ENCODE measurements at regions not wholly inside any gene's neighbourhood (a gene's known extent, or its start where the extent isn't known, plus 50 kb on each side); places are given as distances from the start of the nearest gene placed in this dataset.

GRCh38 chr2:221924576-221924975 is 352.5 kb upstream of the EPHA4 start (continued):
- TF ChIP-seq, protein P1, sequence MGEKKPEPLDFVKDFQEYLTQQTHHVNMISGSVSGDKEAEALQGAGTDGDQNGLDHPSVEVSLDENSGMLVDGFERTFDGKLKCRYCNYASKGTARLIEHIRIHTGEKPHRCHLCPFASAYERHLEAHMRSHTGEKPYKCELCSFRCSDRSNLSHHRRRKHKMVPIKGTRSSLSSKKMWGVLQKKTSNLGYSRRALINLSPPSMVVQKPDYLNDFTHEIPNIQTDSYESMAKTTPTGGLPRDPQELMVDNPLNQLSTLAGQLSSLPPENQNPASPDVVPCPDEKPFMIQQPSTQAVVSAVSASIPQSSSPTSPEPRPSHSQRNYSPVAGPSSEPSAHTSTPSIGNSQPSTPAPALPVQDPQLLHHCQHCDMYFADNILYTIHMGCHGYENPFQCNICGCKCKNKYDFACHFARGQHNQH (CRISPR knock-in tag; IDR thresholded peaks at IDR 0.05): no peak
- TF ChIP-seq ZNF749 (CRISPR knock-in tag; IDR thresholded peaks at IDR 0.05; ENCODE audit: borderline replicate concordance) (no peak), MXD1 (CRISPR knock-in tag; IDR thresholded peaks at IDR 0.05) (no peak), ZNF569 (CRISPR knock-in tag; IDR thresholded peaks at IDR 0.05; ENCODE audit: borderline replicate concordance) (no peak), ZNF251 (CRISPR knock-in tag; IDR thresholded peaks at IDR 0.05) (no peak), ZMYM4 (CRISPR knock-in tag; IDR thresholded peaks at IDR 0.05) (no peak), ZSCAN29 (CRISPR knock-in tag; conservative IDR thresholded peaks at IDR 0.05) (no peak)
- TF ChIP-seq, protein P2, sequence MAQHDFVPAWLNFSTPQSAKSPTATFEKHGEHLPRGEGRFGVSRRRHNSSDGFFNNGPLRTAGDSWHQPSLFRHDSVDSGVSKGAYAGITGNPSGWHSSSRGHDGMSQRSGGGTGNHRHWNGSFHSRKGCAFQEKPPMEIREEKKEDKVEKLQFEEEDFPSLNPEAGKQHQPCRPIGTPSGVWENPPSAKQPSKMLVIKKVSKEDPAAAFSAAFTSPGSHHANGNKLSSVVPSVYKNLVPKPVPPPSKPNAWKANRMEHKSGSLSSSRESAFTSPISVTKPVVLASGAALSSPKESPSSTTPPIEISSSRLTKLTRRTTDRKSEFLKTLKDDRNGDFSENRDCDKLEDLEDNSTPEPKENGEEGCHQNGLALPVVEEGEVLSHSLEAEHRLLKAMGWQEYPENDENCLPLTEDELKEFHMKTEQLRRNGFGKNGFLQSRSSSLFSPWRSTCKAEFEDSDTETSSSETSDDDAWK (CRISPR knock-in tag; IDR thresholded peaks at IDR 0.05): no peak

DNA sequence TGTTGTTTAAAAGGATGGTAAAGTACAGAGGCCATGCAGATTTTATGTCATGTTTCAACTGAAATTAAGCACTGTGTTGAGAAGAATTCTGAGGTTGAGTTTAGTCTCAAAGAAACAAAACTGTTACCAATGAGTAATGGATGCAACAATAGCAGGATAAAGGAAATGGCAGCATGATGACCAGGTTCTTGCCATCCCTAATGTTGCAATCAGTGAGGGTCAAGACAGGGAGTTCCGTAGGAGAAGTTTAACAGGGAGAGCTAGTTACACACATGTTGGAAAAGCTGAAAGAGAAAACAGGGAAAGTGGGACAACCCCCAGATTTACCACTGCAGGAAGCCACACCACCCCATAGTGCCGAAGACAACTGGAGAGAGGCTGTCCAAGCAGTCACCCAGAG is 343.8 kb upstream of the EPHA4 start:
- no peaks in the 10 kb centered on the region for H3K9me3 ChIP-seq (ENCODE audit: low read length)
- no peaks in the 10 kb centered on the region for H3K4me1 ChIP-seq (ENCODE audit: insufficient read depth, low read length)
- H3K4me2 ChIP-seq (ENCODE audit: low read depth, low read length): no peak overlapping the region
- intact Hi-C loops (cut with micrococcal nuclease; ENCODE audit: unreplicated experiment) (no loop called here), in situ Hi-C loops (cut with HindIII; ENCODE audit: extremely low pct_ligation_motif_present, low pct_unique_long_range_greater_than_20kb) (no loop called here)
- no peak overlapping the region for H3K4me3 ChIP-seq (replicated peaks in 1 of 3; ENCODE audit: insufficient read depth in 1 of 3, low read depth in 2 of 3, low read length in 3 of 3)
- no peak overlapping the region for H3K27ac ChIP-seq (ENCODE audit: extremely low read length, insufficient read depth, low read length)
- H3K36me3 ChIP-seq (replicated peaks in 1 of 2; ENCODE audit: control insufficient read depth in 1 of 2, insufficient read depth in 2 of 2, low read length in 2 of 2): no peaks in the 10 kb centered on the region
- H3K27me3 ChIP-seq (ENCODE audit: control insufficient read depth in 1 of 2, insufficient read depth in 2 of 2, low read length in 2 of 2): no peaks in the 10 kb centered on the region
- H2AFZ ChIP-seq (ENCODE audit: low read length): no peak overlapping the region
- DNase-seq (ENCODE audit: low spot score): no peak
- FAIRE-seq: no peak
- H3K9ac ChIP-seq (ENCODE audit: insufficient read depth, low read depth, low read length): no peak overlapping the region
- H4K20me1 ChIP-seq (ENCODE audit: insufficient read depth, low read length): no peaks in the 10 kb centered on the region
- 0% methylated on average over 2 of the region's 2 CpGs for WGBS (ENCODE audit: low lambda C conversion rate)
- ATAC-seq: no peak
- ChIA-PET POLR2A (no interaction called here), CTCF (ENCODE audit: low intra/inter-chr PET ratio, low total read pairs) (no interaction called here)
- no peaks in the 10 kb centered on the region for H3K79me2 ChIP-seq (ENCODE audit: insufficient read depth, low read length)
- no TSS peak for BruUV-seq (replicated peaks)
- TF ChIP-seq, protein P3, sequence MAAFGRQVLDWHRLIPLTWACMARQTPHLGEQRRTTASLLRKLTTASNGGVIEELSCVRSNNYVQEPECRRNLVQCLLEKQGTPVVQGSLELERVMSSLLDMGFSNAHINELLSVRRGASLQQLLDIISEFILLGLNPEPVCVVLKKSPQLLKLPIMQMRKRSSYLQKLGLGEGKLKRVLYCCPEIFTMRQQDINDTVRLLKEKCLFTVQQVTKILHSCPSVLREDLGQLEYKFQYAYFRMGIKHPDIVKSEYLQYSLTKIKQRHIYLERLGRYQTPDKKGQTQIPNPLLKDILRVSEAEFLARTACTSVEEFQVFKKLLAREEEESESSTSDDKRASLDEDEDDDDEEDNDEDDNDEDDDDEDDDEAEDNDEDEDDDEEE (CRISPR knock-in tag; IDR thresholded peaks at IDR 0.05): no peak
- TF ChIP-seq RORA (CRISPR knock-in tag; IDR thresholded peaks at IDR 0.05): no peak
- TF ChIP-seq E2F2 (CRISPR knock-in tag; IDR thresholded peaks at IDR 0.05; ENCODE audit: borderline replicate concordance): no peak
- no peak for TF ChIP-seq TBX3 (IDR thresholded peaks at IDR 0.05; ENCODE audit: borderline replicate concordance)
- no peak for TF ChIP-seq ZNF788 (CRISPR knock-in tag; IDR thresholded peaks at IDR 0.05; ENCODE audit: borderline replicate concordance)
- no peak for TF ChIP-seq PHF8 (CRISPR knock-in tag; IDR thresholded peaks at IDR 0.05)
- TF ChIP-seq, protein P4, sequence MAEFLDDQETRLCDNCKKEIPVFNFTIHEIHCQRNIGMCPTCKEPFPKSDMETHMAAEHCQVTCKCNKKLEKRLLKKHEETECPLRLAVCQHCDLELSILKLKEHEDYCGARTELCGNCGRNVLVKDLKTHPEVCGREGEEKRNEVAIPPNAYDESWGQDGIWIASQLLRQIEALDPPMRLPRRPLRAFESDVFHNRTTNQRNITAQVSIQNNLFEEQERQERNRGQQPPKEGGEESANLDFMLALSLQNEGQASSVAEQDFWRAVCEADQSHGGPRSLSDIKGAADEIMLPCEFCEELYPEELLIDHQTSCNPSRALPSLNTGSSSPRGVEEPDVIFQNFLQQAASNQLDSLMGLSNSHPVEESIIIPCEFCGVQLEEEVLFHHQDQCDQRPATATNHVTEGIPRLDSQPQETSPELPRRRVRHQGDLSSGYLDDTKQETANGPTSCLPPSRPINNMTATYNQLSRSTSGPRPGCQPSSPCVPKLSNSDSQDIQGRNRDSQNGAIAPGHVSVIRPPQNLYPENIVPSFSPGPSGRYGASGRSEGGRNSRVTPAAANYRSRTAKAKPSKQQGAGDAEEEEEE (CRISPR knock-in tag; IDR thresholded peaks at IDR 0.05; ENCODE audit: borderline replicate concordance): no peak

Data from HepG2 (cell line).